ENCODE measurements at regions not wholly inside any gene's neighbourhood (a gene's known extent, or its start where the extent isn't known, plus 50 kb on each side); places are given as distances from the start of the nearest gene placed in this dataset.

DNA sequence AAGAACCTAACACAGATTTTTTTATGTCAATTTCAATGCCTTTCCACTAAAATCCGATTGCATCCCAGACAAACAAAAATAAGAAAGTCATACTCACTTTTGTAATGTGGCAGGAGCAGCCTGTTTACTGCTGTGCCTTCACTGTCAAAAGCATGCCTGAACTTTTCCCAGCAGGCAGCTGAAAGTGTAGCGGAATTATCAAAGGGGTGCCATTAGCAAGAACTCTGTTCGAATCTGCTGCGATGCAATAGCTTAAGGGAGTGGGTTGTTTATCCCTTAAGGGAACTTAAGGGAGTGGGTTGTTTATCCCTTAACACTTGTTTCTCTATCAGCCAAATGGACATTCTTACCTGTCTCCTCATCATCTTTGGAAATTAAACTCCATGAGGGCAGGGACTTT lies 243.5 kb downstream of the PAX3 start:
- Histone ChIP-seq H3F3A (ENCODE audit: insufficient read depth, low read depth) (no peaks in the 10 kb centered on the region), H3K4me3 (no peak overlapping the region), H3K9me3 (ENCODE audit: insufficient read depth, low read depth) (no peaks in the 10 kb centered on the region), H3K27me3 (ENCODE audit: insufficient read depth, low read depth) (peaks cover 9% of the 10 kb centered on the region), H3K36me3 (ENCODE audit: low read depth) (no peaks in the 10 kb centered on the region), H2AFZ (no peak overlapping the region), H4K20me1 (ENCODE audit: insufficient read depth) (no peaks in the 10 kb centered on the region), H3K27ac (no peak overlapping the region), H3K4me2 (no peak overlapping the region), H3K4me1 (replicated peaks; ENCODE audit: insufficient read depth) (peaks cover 1% of the 10 kb centered on the region), H3K79me2 (ENCODE audit: low read depth) (no peaks in the 10 kb centered on the region), H3K9me2 (ENCODE audit: insufficient read depth) (no peaks in the 10 kb centered on the region)
- no TSS peak for BruUV-seq (replicated peaks)
- intact Hi-C loops (cut with micrococcal nuclease; ENCODE audit: unreplicated experiment) = no loop called here
- no peak for TF ChIP-seq EZH2 (IDR thresholded peaks at IDR 0.05; ENCODE audit: low read depth)
- TF ChIP-seq, protein P1, sequence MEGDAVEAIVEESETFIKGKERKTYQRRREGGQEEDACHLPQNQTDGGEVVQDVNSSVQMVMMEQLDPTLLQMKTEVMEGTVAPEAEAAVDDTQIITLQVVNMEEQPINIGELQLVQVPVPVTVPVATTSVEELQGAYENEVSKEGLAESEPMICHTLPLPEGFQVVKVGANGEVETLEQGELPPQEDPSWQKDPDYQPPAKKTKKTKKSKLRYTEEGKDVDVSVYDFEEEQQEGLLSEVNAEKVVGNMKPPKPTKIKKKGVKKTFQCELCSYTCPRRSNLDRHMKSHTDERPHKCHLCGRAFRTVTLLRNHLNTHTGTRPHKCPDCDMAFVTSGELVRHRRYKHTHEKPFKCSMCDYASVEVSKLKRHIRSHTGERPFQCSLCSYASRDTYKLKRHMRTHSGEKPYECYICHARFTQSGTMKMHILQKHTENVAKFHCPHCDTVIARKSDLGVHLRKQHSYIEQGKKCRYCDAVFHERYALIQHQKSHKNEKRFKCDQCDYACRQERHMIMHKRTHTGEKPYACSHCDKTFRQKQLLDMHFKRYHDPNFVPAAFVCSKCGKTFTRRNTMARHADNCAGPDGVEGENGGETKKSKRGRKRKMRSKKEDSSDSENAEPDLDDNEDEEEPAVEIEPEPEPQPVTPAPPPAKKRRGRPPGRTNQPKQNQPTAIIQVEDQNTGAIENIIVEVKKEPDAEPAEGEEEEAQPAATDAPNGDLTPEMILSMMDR (conservative IDR thresholded peaks at IDR 0.05) = no peak
- ChIA-PET POLR2A (ENCODE audit: unreplicated experiment) (no interaction called here), CTCF (no interaction called here)
- DNase-seq = no peak

DNA sequence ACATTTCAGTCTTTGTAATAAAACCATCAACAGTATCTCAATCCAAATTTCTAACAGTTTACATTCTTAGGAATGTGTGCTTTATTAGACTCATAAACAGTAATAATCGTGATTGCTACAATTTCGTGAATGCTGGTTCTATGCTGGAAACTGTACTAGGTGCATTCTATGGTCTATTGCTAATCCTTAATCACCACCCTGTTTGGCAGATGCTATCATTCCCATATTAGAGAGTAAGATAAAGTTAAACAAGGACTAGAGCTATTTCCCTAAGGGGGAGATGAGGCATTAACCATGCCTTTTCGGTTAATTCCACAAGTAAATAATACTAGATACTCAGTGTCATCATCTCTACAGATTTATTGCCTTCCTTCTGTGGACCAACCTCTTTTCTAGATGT lies 244.0 kb downstream of the PAX3 start:
- no peak overlapping the region for H3K4me3 ChIP-seq
- no peaks in the 10 kb centered on the region for H3K36me3 ChIP-seq (ENCODE audit: low read depth)
- intact Hi-C loops (cut with micrococcal nuclease; ENCODE audit: unreplicated experiment) = no loop called here
- H4K20me1 ChIP-seq (ENCODE audit: insufficient read depth) = no peaks in the 10 kb centered on the region
- BruUV-seq (replicated peaks) = no TSS peak
- H2AFZ ChIP-seq = no peak overlapping the region
- H3K79me2 ChIP-seq (ENCODE audit: low read depth) = no peaks in the 10 kb centered on the region
- no peaks in the 10 kb centered on the region for H3F3A ChIP-seq (ENCODE audit: insufficient read depth, low read depth)
- ChIA-PET CTCF (no interaction called here), POLR2A (ENCODE audit: unreplicated experiment) (no interaction called here)
- H3K9me3 ChIP-seq (ENCODE audit: insufficient read depth, low read depth) = no peaks in the 10 kb centered on the region
- TF ChIP-seq, protein P1 (conservative IDR thresholded peaks at IDR 0.05) = no peak
- no peak for TF ChIP-seq EZH2 (IDR thresholded peaks at IDR 0.05; ENCODE audit: low read depth)
- no peak for DNase-seq
- no peaks in the 10 kb centered on the region for H3K9me2 ChIP-seq (ENCODE audit: insufficient read depth)
- H3K4me1 ChIP-seq (replicated peaks; ENCODE audit: insufficient read depth) = peaks cover 6% of the 10 kb centered on the region
- no peak overlapping the region for H3K27ac ChIP-seq
- peaks cover 9% of the 10 kb centered on the region for H3K27me3 ChIP-seq (ENCODE audit: insufficient read depth, low read depth)
- no peak overlapping the region for H3K4me2 ChIP-seq

DNA sequence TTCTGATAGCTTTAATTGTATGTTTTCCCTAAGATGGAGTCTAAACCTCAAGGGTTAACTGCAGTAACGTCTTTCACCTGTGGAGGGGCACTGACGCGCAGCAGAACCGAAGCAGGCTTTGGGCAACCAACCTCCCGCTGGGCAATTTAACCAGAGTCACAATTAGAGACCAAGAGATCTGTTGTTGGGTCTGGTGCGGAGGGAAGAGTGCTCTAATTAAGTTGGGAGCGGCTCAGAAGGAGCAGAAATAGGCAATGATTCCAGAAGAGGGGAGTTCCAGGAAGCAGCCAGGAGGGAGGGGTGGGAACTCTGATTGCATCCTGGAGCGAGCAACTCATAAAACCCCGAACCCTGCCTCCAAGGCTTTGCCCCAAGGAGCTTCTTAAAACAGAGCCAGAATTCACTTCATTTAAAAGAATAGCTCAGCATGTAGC lies 245.8 kb downstream of the PAX3 start:
- H3K4me2 ChIP-seq = no peak overlapping the region
- no peak for DNase-seq

More for the DNA sequence above, 245.8 kb downstream of the PAX3 start:
- Histone ChIP-seq H4K20me1 (ENCODE audit: insufficient read depth) (no peaks in the 10 kb centered on the region), H3K36me3 (ENCODE audit: low read depth) (no peaks in the 10 kb centered on the region), H3K79me2 (ENCODE audit: low read depth) (no peaks in the 10 kb centered on the region), H2AFZ (no peak overlapping the region), H3K4me3 (no peak overlapping the region), H3K27me3 (ENCODE audit: insufficient read depth, low read depth) (peaks cover 9% of the 10 kb centered on the region), H3K27ac (no peak overlapping the region), H3K9me3 (ENCODE audit: insufficient read depth, low read depth) (no peaks in the 10 kb centered on the region), H3F3A (ENCODE audit: insufficient read depth, low read depth) (no peaks in the 10 kb centered on the region), H3K4me1 (replicated peaks; ENCODE audit: insufficient read depth) (peaks cover 10% of the 10 kb centered on the region), H3K9me2 (ENCODE audit: insufficient read depth) (no peaks in the 10 kb centered on the region)
- POLR2A ChIA-PET (ENCODE audit: unreplicated experiment) = no interaction called here
- CTCF ChIA-PET = interaction anchor here (0.6 to 0.8 kb wide), 2 partner anchors 15 to 292 kb away, joined by 3 read pairs; no protein-coding TSS in a partner anchor
- TF ChIP-seq, protein P1 (conservative IDR thresholded peaks at IDR 0.05) = peak; percentile 54; the same call in 1 of the 2 replicates
- TF ChIP-seq EZH2 (IDR thresholded peaks at IDR 0.05; ENCODE audit: low read depth) = no peak
- no TSS peak for BruUV-seq (replicated peaks)
- intact Hi-C loops (cut with micrococcal nuclease; ENCODE audit: unreplicated experiment) = no loop called here

All from PC-9 (cell line).